Mesendoderm (in vitro differentiated cells): ENCODE measurements at regions not wholly inside any gene's neighbourhood (a gene's known extent, or its start where the extent isn't known, plus 50 kb on each side); places are given as distances from the start of the nearest gene placed in this dataset.

Experiments
- DNase-seq: peaks from one replicate; pipeline ENCODE4 v3.0.0; 2013
- H2AK5ac ChIP-seq: 2 replicates; pipeline ENCODE4 v1.6.1; 2013; ENCODE audit warnings: low read length, inconsistent platforms
- H2BK120ac ChIP-seq: 2 replicates; pipeline ENCODE4 v1.6.1; 2013; ENCODE audit warnings: low read depth, mild to moderate bottlenecking, low read length, moderate library complexity, mixed read lengths
- H2BK15ac ChIP-seq: replicated peaks from 2 replicates; pipeline ENCODE4 v1.6.1; 2013; ENCODE audit warnings: low read depth, mild to moderate bottlenecking, moderate library complexity
- H2BK5ac ChIP-seq: 2 replicates; pipeline ENCODE4 v1.6.1; 2013; ENCODE audit warnings: low read length, inconsistent platforms
- H3K18ac ChIP-seq: 2 replicates; pipeline ENCODE4 v1.6.1; 2013; ENCODE audit warnings: mild to moderate bottlenecking, low read length, mixed read lengths
- H3K23ac ChIP-seq: one replicate; pipeline ENCODE4 v1.6.1; 2013; ENCODE audit warnings: low read length
- H3K27ac ChIP-seq: 2 replicates; pipeline ENCODE4 v1.5.1; 2013; ENCODE audit warnings: low read depth, mild to moderate bottlenecking, inconsistent platforms, low read length, moderate library complexity
- H3K27me3 ChIP-seq: 2 replicates; pipeline ENCODE4 v1.6.1; 2013; ENCODE audit warnings: low read length, control low read depth, mild to moderate bottlenecking, inconsistent platforms; ENCODE audit not compliant: insufficient read depth, poor library complexity
- H3K36me3 ChIP-seq: 2 replicates; pipeline ENCODE4 v1.6.1; 2013; ENCODE audit warnings: low read length, inconsistent platforms; ENCODE audit not compliant: control insufficient read depth, insufficient read depth
- H3K4ac ChIP-seq: one replicate; pipeline ENCODE4 v1.6.1; 2013; ENCODE audit warnings: low read depth, mild to moderate bottlenecking, low read length, moderate library complexity
- H3K4me1 ChIP-seq: 2 replicates; pipeline ENCODE4 v1.6.1; 2013; ENCODE audit warnings: low read depth, low read length, inconsistent platforms; ENCODE audit not compliant: control insufficient read depth
- H3K4me2 ChIP-seq: 2 replicates; pipeline ENCODE4 v1.6.1; 2013; ENCODE audit warnings: low read length
- H3K4me3 ChIP-seq: 2 replicates; pipeline ENCODE4 v1.5.1; 2013; ENCODE audit warnings: mild to moderate bottlenecking, low read length
- H3K56ac ChIP-seq: one replicate; pipeline ENCODE4 v1.6.1; 2013; ENCODE audit warnings: low read length
- H3K79me1 ChIP-seq: 2 replicates; pipeline ENCODE4 v1.6.1; 2013; ENCODE audit warnings: low read length, inconsistent platforms
- H3K79me2 ChIP-seq: 2 replicates; pipeline ENCODE4 v1.6.1; 2013; ENCODE audit warnings: mild to moderate bottlenecking, low read length; ENCODE audit not compliant: control insufficient read depth, insufficient read depth
- H3K9ac ChIP-seq: 2 replicates; pipeline ENCODE4 v1.6.1; 2013; ENCODE audit warnings: low read length, inconsistent platforms
- H4K5ac ChIP-seq: one replicate; pipeline ENCODE4 v1.6.1; 2013; ENCODE audit warnings: low read length
- H4K8ac ChIP-seq: one replicate; pipeline ENCODE4 v1.6.1; 2013; ENCODE audit warnings: low read depth, mild to moderate bottlenecking, control low read depth, low read length, moderate library complexity
- WGBS: extraction: QIAGEN DNeasy Blood & Tissue Kit; methylation state at CpG from one replicate; pipeline ENCODE4 v1.1.7; 2013; ENCODE audit warnings: low lambda C conversion rate, missing lambda C conversion rate; ENCODE audit not compliant: insufficient coverage; ENCODE audit errors: extremely low coverage; 5-methylcytosine and 5-hydroxymethylcytosine counted together

DNA sequence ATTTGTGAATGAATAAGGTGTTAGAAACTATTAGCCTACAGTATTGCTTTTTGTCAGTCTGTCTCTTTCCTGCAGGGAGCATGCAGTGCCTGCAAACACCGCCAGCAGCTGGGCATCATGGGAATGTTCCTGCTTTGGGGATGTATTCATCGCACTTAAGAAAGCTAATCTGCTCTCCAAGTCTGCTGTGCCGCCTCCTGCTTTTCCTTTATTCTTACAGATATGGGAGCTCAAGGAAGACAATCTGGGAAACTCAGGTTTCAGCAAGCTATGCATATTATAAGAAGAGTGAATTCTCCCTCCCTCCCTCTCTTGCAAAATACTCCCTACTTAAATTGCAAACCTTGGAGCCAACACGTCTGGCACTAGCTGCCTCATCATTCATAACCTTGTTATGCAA is 479.2 kb upstream of the ACVR2A start:
- Histone ChIP-seq H3K56ac (no peak overlapping the region), H3K18ac (no peak overlapping the region), H3K4ac (no peak overlapping the region), H2AK5ac (no peak overlapping the region), H3K4me1 (peaks cover 2% of the 10 kb centered on the region), H3K27ac (no peak overlapping the region), H3K79me2 (no peaks in the 10 kb centered on the region), H3K79me1 (no peaks in the 10 kb centered on the region), H3K4me2 (no peak overlapping the region), H3K36me3 (no peaks in the 10 kb centered on the region), H2BK120ac (no peak overlapping the region), H2BK5ac (no peak overlapping the region), H2BK15ac (no peak overlapping the region), H3K23ac (no peak overlapping the region), H3K27me3 (no peaks in the 10 kb centered on the region), H3K4me3 (no peak overlapping the region), H4K8ac (no peak overlapping the region), H4K5ac (no peak overlapping the region), H3K9ac (no peak overlapping the region)
- DNase-seq, result peak; percentile 64
- no CpG with 5 or more reads among the region's 4 CpGs for WGBS

DNA sequence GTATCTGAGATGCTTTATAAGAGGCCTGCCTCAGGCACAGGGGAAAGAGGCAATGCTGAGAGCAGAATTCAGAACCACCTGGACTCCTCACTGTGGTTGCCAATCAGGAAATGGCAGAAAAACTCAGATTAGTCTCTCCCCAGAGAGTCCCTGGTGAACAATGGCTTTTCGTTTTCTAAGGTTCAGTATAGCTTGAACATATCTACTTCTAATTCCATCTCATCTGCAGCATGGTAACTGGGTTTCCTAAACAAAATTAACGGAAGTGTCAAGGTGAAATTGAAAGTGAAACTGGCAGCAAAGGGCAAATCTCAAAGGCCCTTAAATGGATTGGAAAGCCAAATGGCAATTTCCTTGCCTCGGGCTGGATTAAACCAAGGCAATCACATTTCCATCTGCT is 480.2 kb upstream of the ACVR2A start:
- Histone ChIP-seq H2AK5ac (no peak overlapping the region), H3K4me2 (no peak overlapping the region), H2BK5ac (no peak overlapping the region), H2BK15ac (no peak overlapping the region), H3K36me3 (no peaks in the 10 kb centered on the region), H2BK120ac (no peak overlapping the region), H3K18ac (no peak overlapping the region), H3K79me2 (no peaks in the 10 kb centered on the region), H3K9ac (no peak overlapping the region), H4K8ac (no peak overlapping the region), H3K27ac (no peak overlapping the region), H3K23ac (no peak overlapping the region), H3K4ac (no peak overlapping the region), H4K5ac (no peak overlapping the region), H3K27me3 (no peaks in the 10 kb centered on the region), H3K4me1 (peaks cover 2% of the 10 kb centered on the region), H3K56ac (no peak overlapping the region), H3K79me1 (no peaks in the 10 kb centered on the region), H3K4me3 (no peak overlapping the region)
- WGBS, result no CpG with 5 or more reads among the region's 3 CpGs
- no peak for DNase-seq

GRCh38 chr2:147363181-147363580 is 481.6 kb upstream of the ACVR2A start:
- no peaks in the 10 kb centered on the region for H3K27me3 ChIP-seq
- DNase-seq, result no peak
- no CpG with 5 or more reads among the region's 4 CpGs for WGBS

DNA sequence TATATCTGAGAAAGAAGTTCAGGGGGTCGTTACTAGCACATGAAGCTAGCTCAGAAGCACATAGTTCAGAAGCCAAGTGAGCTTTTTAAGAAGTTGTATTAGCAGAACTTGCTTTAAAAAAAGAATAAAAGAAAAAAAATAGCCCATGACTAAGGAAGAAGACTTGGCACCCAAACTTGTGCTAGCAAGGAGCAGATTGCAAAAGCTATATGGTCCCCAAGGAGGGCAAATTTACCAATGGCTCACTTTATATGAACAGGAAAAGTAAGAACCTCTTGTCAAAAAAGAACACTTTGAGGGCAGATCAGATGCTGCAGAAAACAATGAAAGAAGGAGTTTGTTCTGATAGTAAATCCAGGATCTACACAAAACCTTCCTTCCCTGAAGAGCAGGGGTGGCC is 486.5 kb upstream of the ACVR2A start:
- no peak overlapping the region for H2BK120ac ChIP-seq
- no peak for DNase-seq
- H4K8ac ChIP-seq, result no peak overlapping the region
- H3K9ac ChIP-seq, result no peak overlapping the region
- H3K79me2 ChIP-seq, result no peaks in the 10 kb centered on the region
- WGBS, result no CpG with 5 or more reads among the region's 1 CpG
- no peaks in the 10 kb centered on the region for H3K4me1 ChIP-seq
- H4K5ac ChIP-seq, result no peak overlapping the region
- no peak overlapping the region for H3K27ac ChIP-seq
- H3K18ac ChIP-seq, result no peak overlapping the region
- no peak overlapping the region for H3K4ac ChIP-seq
- H2AK5ac ChIP-seq, result no peak overlapping the region
- no peak overlapping the region for H3K23ac ChIP-seq
- no peak overlapping the region for H2BK5ac ChIP-seq
- H3K36me3 ChIP-seq, result no peaks in the 10 kb centered on the region
- no peaks in the 10 kb centered on the region for H3K79me1 ChIP-seq
- H3K56ac ChIP-seq, result no peak overlapping the region
- H2BK15ac ChIP-seq, result no peak overlapping the region
- H3K4me2 ChIP-seq, result no peak overlapping the region
- H3K4me3 ChIP-seq, result no peak overlapping the region
- H3K27me3 ChIP-seq, result no peaks in the 10 kb centered on the region

More at GRCh38 chr2:147363181-147363580, 481.6 kb upstream of the ACVR2A start:
- Histone ChIP-seq H3K23ac (no peak overlapping the region), H3K36me3 (no peaks in the 10 kb centered on the region), H3K4me3 (no peak overlapping the region), H2AK5ac (no peak overlapping the region), H4K5ac (no peak overlapping the region), H3K79me2 (no peaks in the 10 kb centered on the region), H2BK15ac (no peak overlapping the region), H3K4me2 (no peak overlapping the region), H3K18ac (no peak overlapping the region), H3K27ac (no peak overlapping the region), H3K4me1 (peaks cover 2% of the 10 kb centered on the region), H3K56ac (no peak overlapping the region), H2BK5ac (no peak overlapping the region), H2BK120ac (no peak overlapping the region), H3K79me1 (no peaks in the 10 kb centered on the region), H3K4ac (no peak overlapping the region), H4K8ac (no peak overlapping the region), H3K9ac (no peak overlapping the region)

GRCh38 chr2:147356157-147356556 is 488.7 kb upstream of the ACVR2A start:
- Histone ChIP-seq H2AK5ac (no peak overlapping the region), H3K36me3 (no peaks in the 10 kb centered on the region), H2BK5ac (no peak overlapping the region), H3K4ac (no peak overlapping the region), H3K23ac (no peak overlapping the region), H3K79me1 (no peaks in the 10 kb centered on the region), H4K5ac (no peak overlapping the region), H3K4me1 (no peaks in the 10 kb centered on the region), H2BK120ac (no peak overlapping the region), H3K4me2 (no peak overlapping the region), H3K56ac (no peak overlapping the region), H3K4me3 (no peak overlapping the region), H3K27me3 (no peaks in the 10 kb centered on the region), H3K27ac (no peak overlapping the region), H4K8ac (no peak overlapping the region), H3K79me2 (no peaks in the 10 kb centered on the region), H3K9ac (no peak overlapping the region), H2BK15ac (no peak overlapping the region), H3K18ac (no peak overlapping the region)
- no CpG with 5 or more reads among the region's 4 CpGs for WGBS
- DNase-seq, result no peak

DNA sequence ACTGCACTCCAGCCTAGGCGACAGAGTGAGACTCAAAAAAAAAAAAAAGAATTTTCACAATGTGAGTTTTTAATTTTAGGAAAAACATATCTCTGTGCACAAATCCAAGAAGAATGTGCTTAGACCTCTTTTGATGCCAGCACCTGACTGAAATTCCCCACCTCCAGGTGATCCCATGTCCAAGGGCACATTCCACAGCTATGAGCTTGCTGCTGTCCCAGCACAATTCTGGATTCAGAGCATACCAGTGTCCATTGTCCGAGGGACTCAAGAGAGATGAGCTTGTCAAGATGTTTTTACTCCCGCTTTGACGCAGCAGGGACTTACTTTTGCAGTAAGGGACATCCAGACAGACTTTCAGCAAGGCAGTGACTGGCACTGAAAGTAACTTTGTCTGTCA is 489.1 kb upstream of the ACVR2A start:
- no peaks in the 10 kb centered on the region for H3K27me3 ChIP-seq
- peak; percentile 30 for DNase-seq
- no peak overlapping the region for H3K4me2 ChIP-seq
- no CpG with 5 or more reads among the region's 4 CpGs for whole genome bisulfite sequencing
- H2BK120ac ChIP-seq, result no peak overlapping the region
- H3K79me2 ChIP-seq, result no peaks in the 10 kb centered on the region
- no peak overlapping the region for H3K18ac ChIP-seq
- no peaks in the 10 kb centered on the region for H3K79me1 ChIP-seq
- no peaks in the 10 kb centered on the region for H3K36me3 ChIP-seq
- H3K56ac ChIP-seq, result peak overlapping the region; percentile 40
- H3K4me3 ChIP-seq, result no peak overlapping the region
- H3K27ac ChIP-seq, result no peak overlapping the region
- H3K4me1 ChIP-seq, result no peaks in the 10 kb centered on the region
- H4K8ac ChIP-seq, result no peak overlapping the region
- H3K9ac ChIP-seq, result no peak overlapping the region
- no peak overlapping the region for H2BK5ac ChIP-seq
- no peak overlapping the region for H2AK5ac ChIP-seq
- H4K5ac ChIP-seq, result no peak overlapping the region
- H2BK15ac ChIP-seq, result no peak overlapping the region
- no peak overlapping the region for H3K4ac ChIP-seq
- no peak overlapping the region for H3K23ac ChIP-seq
